Uterus (tissue), 2 donors: ENCODE measurements at regions not wholly inside any gene's neighbourhood (a gene's known extent, or its start where the extent isn't known, plus 50 kb on each side); places are given as distances from the start of the nearest gene placed in this dataset.

Experiments
- CTCF ChIP-seq, 4 experiments: fragments of 200-600 bp in 2 of 4; fragments of 450-650 bp in 2 of 4; sonication (generic) in 2 of 4; IDR thresholded peaks; one replicate each; pipeline ENCODE4 v1.5.1; 2016 to 2019; ENCODE audit warnings: antibody characterized with exemption in 4 of 4, mild to moderate bottlenecking in 2 of 4, moderate library complexity in 1 of 4
- POLR2A ChIP-seq, 2 donors: fragments of 450-650 bp; IDR thresholded peaks; one replicate each; pipeline ENCODE4 v1.6.1; 2016; ENCODE audit warnings: antibody characterized with exemption in 2 of 2, mild to moderate bottlenecking in 1 of 2, moderate library complexity in 1 of 2

GRCh38 chr20:47423586-47423985, 67.1 kb upstream of the ZMYND8 start:
- TF ChIP-seq CTCF (IDR thresholded peaks at IDR 0.05) (no peak), POLR2A (IDR thresholded peaks at IDR 0.05) (no peak)
